ENCODE measurements at regions not wholly inside any gene's neighbourhood (a gene's known extent, or its start where the extent isn't known, plus 50 kb on each side); places are given as distances from the start of the nearest gene placed in this dataset.

GRCh38 chr6:74734901-74735300, 471.0 kb downstream of the COL12A1 start:
- H3K9me3 ChIP-seq (ENCODE audit: low read length): no peaks in the 10 kb centered on the region
- H4K20me1 ChIP-seq (ENCODE audit: insufficient read depth, low read depth, low read length): no peaks in the 10 kb centered on the region
- H3K4me3 ChIP-seq (ENCODE audit: low read length): no peak overlapping the region
- H3K9ac ChIP-seq (ENCODE audit: low read length): no peak overlapping the region
- no peaks in the 10 kb centered on the region for H3K36me3 ChIP-seq (ENCODE audit: insufficient read depth, low read length)
- no peak for DNase-seq
- H3K27me3 ChIP-seq (ENCODE audit: low read length): no peaks in the 10 kb centered on the region
- H3K4me1 ChIP-seq (ENCODE audit: low read length): no peaks in the 10 kb centered on the region
- H3K9me2 ChIP-seq (replicated peaks; ENCODE audit: insufficient read depth, low read length): no peaks in the 10 kb centered on the region
- no peak overlapping the region for H3K27ac ChIP-seq (ENCODE audit: low read length)
- no peak overlapping the region for H2AFZ ChIP-seq (ENCODE audit: low read length)
- no peaks in the 10 kb centered on the region for H3K79me2 ChIP-seq (ENCODE audit: low read length)
- H3K4me2 ChIP-seq (ENCODE audit: low read depth, low read length, poor library complexity, severe bottlenecking): no peak overlapping the region

- Histone ChIP-seq H3K27me3 (ENCODE audit: low read length) (no peaks in the 10 kb centered on the region), H3K4me1 (ENCODE audit: low read length) (no peaks in the 10 kb centered on the region), H4K20me1 (ENCODE audit: insufficient read depth, low read depth, low read length) (no peaks in the 10 kb centered on the region), H3K36me3 (ENCODE audit: insufficient read depth, low read length) (no peaks in the 10 kb centered on the region), H2AFZ (ENCODE audit: low read length) (no peak overlapping the region), H3K4me2 (ENCODE audit: low read depth, low read length, poor library complexity, severe bottlenecking) (no peak overlapping the region), H3K9me2 (replicated peaks; ENCODE audit: insufficient read depth, low read length) (no peaks in the 10 kb centered on the region), H3K79me2 (ENCODE audit: low read length) (no peaks in the 10 kb centered on the region), H3K9ac (ENCODE audit: low read length) (no peak overlapping the region), H3K4me3 (ENCODE audit: low read length) (no peak overlapping the region), H3K27ac (ENCODE audit: low read length) (no peak overlapping the region), H3K9me3 (ENCODE audit: low read length) (no peaks in the 10 kb centered on the region)
- no peak for DNase-seq
Observed at GRCh38 chr6:74733830-74734620, 471.8 kb downstream of the COL12A1 start.

GRCh38 chr6:74731931-74732330, 473.9 kb downstream of the COL12A1 start:
- DNase-seq: no peak
- no peak overlapping the region for H3K4me3 ChIP-seq (ENCODE audit: low read length)
- H3K36me3 ChIP-seq (ENCODE audit: insufficient read depth, low read length): no peaks in the 10 kb centered on the region
- no peaks in the 10 kb centered on the region for H3K27me3 ChIP-seq (ENCODE audit: low read length)
- H2AFZ ChIP-seq (ENCODE audit: low read length): no peak overlapping the region
- no peak overlapping the region for H3K9ac ChIP-seq (ENCODE audit: low read length)
- no peak overlapping the region for H3K27ac ChIP-seq (ENCODE audit: low read length)
- H3K9me2 ChIP-seq (replicated peaks; ENCODE audit: insufficient read depth, low read length): no peaks in the 10 kb centered on the region
- no peak overlapping the region for H3K4me2 ChIP-seq (ENCODE audit: low read depth, low read length, poor library complexity, severe bottlenecking)
- H3K79me2 ChIP-seq (ENCODE audit: low read length): no peaks in the 10 kb centered on the region
- no peaks in the 10 kb centered on the region for H3K9me3 ChIP-seq (ENCODE audit: low read length)
- H4K20me1 ChIP-seq (ENCODE audit: insufficient read depth, low read depth, low read length): no peaks in the 10 kb centered on the region
- no peaks in the 10 kb centered on the region for H3K4me1 ChIP-seq (ENCODE audit: low read length)

- DNase-seq: no peak
- no peaks in the 10 kb centered on the region for H3K36me3 ChIP-seq (ENCODE audit: insufficient read depth, low read length)
- no peaks in the 10 kb centered on the region for H4K20me1 ChIP-seq (ENCODE audit: insufficient read depth, low read depth, low read length)
- H3K4me3 ChIP-seq (ENCODE audit: low read length): no peak overlapping the region
- no peaks in the 10 kb centered on the region for H3K9me3 ChIP-seq (ENCODE audit: low read length)
- H3K4me2 ChIP-seq (ENCODE audit: low read depth, low read length, poor library complexity, severe bottlenecking): no peak overlapping the region
- no peak overlapping the region for H3K27ac ChIP-seq (ENCODE audit: low read length)
- no peak overlapping the region for H3K9ac ChIP-seq (ENCODE audit: low read length)
- no peaks in the 10 kb centered on the region for H3K9me2 ChIP-seq (replicated peaks; ENCODE audit: insufficient read depth, low read length)
- no peaks in the 10 kb centered on the region for H3K79me2 ChIP-seq (ENCODE audit: low read length)
- H3K4me1 ChIP-seq (ENCODE audit: low read length): no peaks in the 10 kb centered on the region
- H3K27me3 ChIP-seq (ENCODE audit: low read length): no peaks in the 10 kb centered on the region
- no peak overlapping the region for H2AFZ ChIP-seq (ENCODE audit: low read length)
Observed at GRCh38 chr6:74731204-74731603, 474.6 kb downstream of the COL12A1 start.

- no peak for DNase-seq
- Histone ChIP-seq H3K9me2 (replicated peaks; ENCODE audit: insufficient read depth, low read length) (no peaks in the 10 kb centered on the region), H3K27me3 (ENCODE audit: low read length) (no peaks in the 10 kb centered on the region), H3K4me2 (ENCODE audit: low read depth, low read length, poor library complexity, severe bottlenecking) (no peak overlapping the region), H2AFZ (ENCODE audit: low read length) (no peak overlapping the region), H3K36me3 (ENCODE audit: insufficient read depth, low read length) (no peaks in the 10 kb centered on the region), H3K9ac (ENCODE audit: low read length) (no peak overlapping the region), H3K27ac (ENCODE audit: low read length) (no peak overlapping the region), H3K9me3 (ENCODE audit: low read length) (no peaks in the 10 kb centered on the region), H4K20me1 (ENCODE audit: insufficient read depth, low read depth, low read length) (no peaks in the 10 kb centered on the region), H3K4me1 (ENCODE audit: low read length) (no peaks in the 10 kb centered on the region), H3K4me3 (ENCODE audit: low read length) (no peak overlapping the region), H3K79me2 (ENCODE audit: low read length) (no peaks in the 10 kb centered on the region)
Observed at GRCh38 chr6:74720923-74721322, 484.9 kb downstream of the COL12A1 start.

GRCh38 chr6:74717591-74717990, 488.3 kb downstream of the COL12A1 start:
- DNase-seq: no peak
- Histone ChIP-seq H3K9me3 (ENCODE audit: low read length) (no peaks in the 10 kb centered on the region), H3K27me3 (ENCODE audit: low read length) (no peaks in the 10 kb centered on the region), H2AFZ (ENCODE audit: low read length) (no peak overlapping the region), H3K79me2 (ENCODE audit: low read length) (no peaks in the 10 kb centered on the region), H3K27ac (ENCODE audit: low read length) (no peak overlapping the region), H3K4me2 (ENCODE audit: low read depth, low read length, poor library complexity, severe bottlenecking) (no peak overlapping the region), H3K4me1 (ENCODE audit: low read length) (no peaks in the 10 kb centered on the region), H3K9ac (ENCODE audit: low read length) (no peak overlapping the region), H3K9me2 (replicated peaks; ENCODE audit: insufficient read depth, low read length) (no peaks in the 10 kb centered on the region), H4K20me1 (ENCODE audit: insufficient read depth, low read depth, low read length) (no peaks in the 10 kb centered on the region), H3K4me3 (ENCODE audit: low read length) (no peak overlapping the region), H3K36me3 (ENCODE audit: insufficient read depth, low read length) (no peaks in the 10 kb centered on the region)

- no peak overlapping the region for H2AFZ ChIP-seq (ENCODE audit: low read length)
Observed at GRCh38 chr6:74715355-74716085, 490.3 kb downstream of the COL12A1 start.

GRCh38 chr6:74713941-74714340, 491.9 kb downstream of the COL12A1 start:
- Histone ChIP-seq H3K4me2 (ENCODE audit: low read depth, low read length, poor library complexity, severe bottlenecking) (no peak overlapping the region), H3K79me2 (ENCODE audit: low read length) (no peaks in the 10 kb centered on the region), H3K9ac (ENCODE audit: low read length) (no peak overlapping the region), H3K27ac (ENCODE audit: low read length) (no peak overlapping the region), H3K9me2 (replicated peaks; ENCODE audit: insufficient read depth, low read length) (no peaks in the 10 kb centered on the region), H2AFZ (ENCODE audit: low read length) (no peak overlapping the region), H3K4me1 (ENCODE audit: low read length) (no peaks in the 10 kb centered on the region), H3K36me3 (ENCODE audit: insufficient read depth, low read length) (no peaks in the 10 kb centered on the region), H3K4me3 (ENCODE audit: low read length) (no peak overlapping the region), H3K27me3 (ENCODE audit: low read length) (no peaks in the 10 kb centered on the region), H4K20me1 (ENCODE audit: insufficient read depth, low read depth, low read length) (no peaks in the 10 kb centered on the region), H3K9me3 (ENCODE audit: low read length) (no peaks in the 10 kb centered on the region)
- DNase-seq: no peak

More at GRCh38 chr6:74715355-74716085, 490.3 kb downstream of the COL12A1 start:
- Histone ChIP-seq H3K36me3 (ENCODE audit: insufficient read depth, low read length) (no peaks in the 10 kb centered on the region), H3K9me2 (replicated peaks; ENCODE audit: insufficient read depth, low read length) (no peaks in the 10 kb centered on the region), H3K4me1 (ENCODE audit: low read length) (no peaks in the 10 kb centered on the region), H4K20me1 (ENCODE audit: insufficient read depth, low read depth, low read length) (no peaks in the 10 kb centered on the region), H3K4me2 (ENCODE audit: low read depth, low read length, poor library complexity, severe bottlenecking) (no peak overlapping the region), H3K27ac (ENCODE audit: low read length) (no peak overlapping the region), H3K27me3 (ENCODE audit: low read length) (no peaks in the 10 kb centered on the region), H3K79me2 (ENCODE audit: low read length) (no peaks in the 10 kb centered on the region), H3K9me3 (ENCODE audit: low read length) (no peaks in the 10 kb centered on the region), H3K9ac (ENCODE audit: low read length) (no peak overlapping the region), H3K4me3 (ENCODE audit: low read length) (no peak overlapping the region)
- no peak for DNase-seq

All from Karpas-422 (cell line).